OCI-LY1 (cell line): ENCODE measurements at regions not wholly inside any gene's neighbourhood (a gene's known extent, or its start where the extent isn't known, plus 50 kb on each side); places are given as distances from the start of the nearest gene placed in this dataset.
"Not testable (repeated sequence)": the region's sequence is repeated elsewhere in the genome, so short reads cannot be mapped to it uniquely, and the experiment has no call there.

Experiments used
- H2AFZ ChIP-seq: fragments of 200-600 bp; sonication (generic), shearing (Covaris generic); 2 replicates; pipeline ENCODE4 v1.6.0; 2014; ENCODE audit warnings: antibody characterized with exemption, mild to moderate bottlenecking, low read length
- H3F3A ChIP-seq: fragments of 200-600 bp; sonication (generic), shearing (Covaris generic); 2 replicates; pipeline ENCODE4 v1.6.0; 2014; ENCODE audit warnings: mild to moderate bottlenecking, antibody characterized with exemption, low read length, moderate library complexity; ENCODE audit not compliant: insufficient read depth
- H3K27ac ChIP-seq: fragments of 200-600 bp; sonication (generic); 2 replicates; pipeline ENCODE4 v1.5.1; 2014; ENCODE audit warnings: low read length, mixed run types, mild to moderate bottlenecking, low read depth; ENCODE audit not compliant: poor library complexity, severe bottlenecking
- H3K27me3 ChIP-seq: fragments of 200-600 bp; sonication (generic); 2 replicates; pipeline ENCODE4 v1.6.0; 2014; ENCODE audit warnings: antibody characterized with exemption, mild to moderate bottlenecking, low read length, moderate library complexity; ENCODE audit not compliant: insufficient read depth
- H3K36me3 ChIP-seq: fragments of 200-600 bp; sonication (generic); 2 replicates; pipeline ENCODE4 v1.6.1; 2014; ENCODE audit warnings: mild to moderate bottlenecking, antibody characterized with exemption, low read length, moderate library complexity, mixed read lengths; ENCODE audit not compliant: insufficient read depth
- H3K4me1 ChIP-seq: fragments of 200-600 bp; sonication (generic); 2 replicates; pipeline ENCODE4 v1.5.1; 2014; ENCODE audit warnings: mild to moderate bottlenecking, low read length, moderate library complexity; ENCODE audit not compliant: insufficient read depth, severe bottlenecking
- H3K4me2 ChIP-seq: fragments of 200-600 bp; sonication (generic), shearing (Covaris generic); 2 replicates; pipeline ENCODE4 v1.6.1; 2014; ENCODE audit warnings: low read length
- H3K4me3 ChIP-seq: fragments of 200-600 bp; sonication (generic); 2 replicates; pipeline ENCODE4 v1.5.1; 2014; ENCODE audit warnings: low read length, low read depth, mild to moderate bottlenecking, mixed read lengths; ENCODE audit not compliant: poor library complexity, severe bottlenecking
- H3K79me2 ChIP-seq: fragments of 200-600 bp; shearing (Covaris generic); 2 replicates; pipeline ENCODE4 v1.6.1; 2016; ENCODE audit warnings: mixed run types, low read length, mixed read lengths; ENCODE audit not compliant: insufficient read depth
- H3K9ac ChIP-seq: fragments of 200-600 bp; sonication (generic), shearing (Covaris generic); 2 replicates; pipeline ENCODE4 v1.6.1; 2014; ENCODE audit warnings: mild to moderate bottlenecking, low read length, mixed read lengths
- H3K9me2 ChIP-seq: fragments of 200-600 bp; sonication (generic), shearing (Covaris generic); 2 replicates; pipeline ENCODE4 v1.6.1; 2014; ENCODE audit warnings: low read depth, mild to moderate bottlenecking, low read length, mixed read lengths
- H3K9me3 ChIP-seq: fragments of 200-600 bp; shearing (Covaris generic); 2 replicates; pipeline ENCODE4 v1.6.1; 2014; ENCODE audit warnings: low read length, mixed read lengths
- H4K20me1 ChIP-seq: fragments of 200-600 bp; sonication (generic), shearing (Covaris generic); 2 replicates; pipeline ENCODE4 v1.6.0; 2016; ENCODE audit warnings: mild to moderate bottlenecking, low read length; ENCODE audit not compliant: insufficient read depth
- EZH2 ChIP-seq: fragments of 200-600 bp; sonication (generic), shearing (Covaris generic); IDR thresholded peaks from 2 replicates; pipeline ENCODE4 v1.8.0; 2017; ENCODE audit warnings: borderline replicate concordance, mixed run types, mild to moderate bottlenecking, antibody characterized with exemption, low read length, moderate library complexity, mixed read lengths
- TF ChIP-seq, protein P1 (sequence below): fragments of 200-600 bp; sonication (generic), shearing (Covaris generic); IDR thresholded peaks from 2 replicates; pipeline ENCODE4 v1.5.1; 2017; ENCODE audit warnings: mild to moderate bottlenecking, antibody characterized with exemption, low read length, moderate library complexity, mixed read lengths

DNA sequence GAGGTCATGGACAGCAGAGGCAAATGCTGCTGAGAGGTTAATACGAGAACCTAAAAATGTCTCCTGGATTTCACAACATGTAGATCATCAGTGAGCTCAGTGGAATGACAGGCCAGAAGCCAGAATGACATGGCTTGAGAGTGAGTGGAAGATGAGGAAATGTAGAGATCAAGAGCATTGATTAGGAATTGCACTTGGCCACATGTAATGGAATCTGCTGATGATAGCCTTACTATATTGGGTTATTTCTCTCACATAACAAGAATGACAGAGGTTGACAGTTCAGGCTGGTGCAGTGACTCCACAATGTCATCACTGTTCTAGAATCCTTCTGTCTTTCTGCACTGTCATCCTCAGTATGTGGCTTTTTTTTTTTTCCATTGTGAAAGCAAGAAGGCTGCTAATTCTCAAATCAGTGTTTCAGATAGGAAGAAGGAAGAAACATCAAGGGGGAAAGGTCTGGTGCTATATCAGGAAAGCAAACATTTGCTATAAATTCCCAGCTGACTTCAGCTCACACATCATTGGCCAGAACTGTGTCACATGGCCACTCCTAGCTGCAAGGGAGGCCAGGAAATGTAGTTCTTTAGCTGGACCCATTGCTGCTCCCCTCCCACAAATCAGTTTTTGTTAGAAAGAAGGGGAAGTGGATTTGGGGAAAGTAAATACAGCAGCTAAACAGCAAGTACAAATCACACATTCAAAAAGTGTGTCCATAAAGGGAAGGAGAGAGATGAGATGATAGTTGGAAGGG lies 127.2 kb downstream of the FAM161A start:
- no peaks in the 10 kb centered on the region for H3K9me2 ChIP-seq
- no peak overlapping the region for H3K4me3 ChIP-seq
- H3K79me2 ChIP-seq, result no peaks in the 10 kb centered on the region
- no peak for TF ChIP-seq EZH2
- TF ChIP-seq, protein P1, sequence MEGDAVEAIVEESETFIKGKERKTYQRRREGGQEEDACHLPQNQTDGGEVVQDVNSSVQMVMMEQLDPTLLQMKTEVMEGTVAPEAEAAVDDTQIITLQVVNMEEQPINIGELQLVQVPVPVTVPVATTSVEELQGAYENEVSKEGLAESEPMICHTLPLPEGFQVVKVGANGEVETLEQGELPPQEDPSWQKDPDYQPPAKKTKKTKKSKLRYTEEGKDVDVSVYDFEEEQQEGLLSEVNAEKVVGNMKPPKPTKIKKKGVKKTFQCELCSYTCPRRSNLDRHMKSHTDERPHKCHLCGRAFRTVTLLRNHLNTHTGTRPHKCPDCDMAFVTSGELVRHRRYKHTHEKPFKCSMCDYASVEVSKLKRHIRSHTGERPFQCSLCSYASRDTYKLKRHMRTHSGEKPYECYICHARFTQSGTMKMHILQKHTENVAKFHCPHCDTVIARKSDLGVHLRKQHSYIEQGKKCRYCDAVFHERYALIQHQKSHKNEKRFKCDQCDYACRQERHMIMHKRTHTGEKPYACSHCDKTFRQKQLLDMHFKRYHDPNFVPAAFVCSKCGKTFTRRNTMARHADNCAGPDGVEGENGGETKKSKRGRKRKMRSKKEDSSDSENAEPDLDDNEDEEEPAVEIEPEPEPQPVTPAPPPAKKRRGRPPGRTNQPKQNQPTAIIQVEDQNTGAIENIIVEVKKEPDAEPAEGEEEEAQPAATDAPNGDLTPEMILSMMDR, result no peak
- H3K27ac ChIP-seq, result no peak overlapping the region
- no peaks in the 10 kb centered on the region for H4K20me1 ChIP-seq
- H3K4me2 ChIP-seq, result no peak overlapping the region
- H3K4me1 ChIP-seq, result no peaks in the 10 kb centered on the region
- H3K9ac ChIP-seq, result no peak overlapping the region
- H3K36me3 ChIP-seq, result no peaks in the 10 kb centered on the region
- peaks cover 7% of the 10 kb centered on the region; the same call in 1 of the 2 replicates for H3K27me3 ChIP-seq
- no peaks in the 10 kb centered on the region for H3F3A ChIP-seq
- no peak overlapping the region for H2AFZ ChIP-seq
- H3K9me3 ChIP-seq, result peaks cover 5% of the 10 kb centered on the region; the same call in 1 of the 2 replicates

DNA sequence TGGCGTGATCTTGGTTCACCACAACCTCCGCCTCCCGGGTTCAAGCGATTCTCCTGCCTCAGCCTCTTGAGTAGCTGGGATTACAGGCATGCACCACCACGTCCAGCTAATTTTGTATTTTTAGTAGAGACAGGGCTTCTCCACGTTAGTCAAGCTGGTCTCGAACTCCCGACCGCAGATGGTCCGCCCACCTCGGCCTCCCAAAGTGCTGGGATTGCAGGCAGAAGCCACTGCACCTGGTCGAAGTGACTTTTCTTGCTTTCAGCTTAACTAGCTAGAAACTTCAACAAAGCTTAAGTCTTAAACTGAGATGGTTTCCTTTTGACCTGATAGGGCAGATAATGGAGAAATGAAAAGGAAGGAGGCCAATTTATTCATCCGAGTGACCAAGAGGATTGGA lies 130.5 kb downstream of the FAM161A start:
- not testable (repeated sequence) for H3K4me3 ChIP-seq, H3K9me3 ChIP-seq, H3K27me3 ChIP-seq, H3K9me2 ChIP-seq, H3K9ac ChIP-seq, H3K27ac ChIP-seq, H3K79me2 ChIP-seq, H2AFZ ChIP-seq, H3K4me2 ChIP-seq, H3F3A ChIP-seq, H4K20me1 ChIP-seq, H3K4me1 ChIP-seq, H3K36me3 ChIP-seq

DNA sequence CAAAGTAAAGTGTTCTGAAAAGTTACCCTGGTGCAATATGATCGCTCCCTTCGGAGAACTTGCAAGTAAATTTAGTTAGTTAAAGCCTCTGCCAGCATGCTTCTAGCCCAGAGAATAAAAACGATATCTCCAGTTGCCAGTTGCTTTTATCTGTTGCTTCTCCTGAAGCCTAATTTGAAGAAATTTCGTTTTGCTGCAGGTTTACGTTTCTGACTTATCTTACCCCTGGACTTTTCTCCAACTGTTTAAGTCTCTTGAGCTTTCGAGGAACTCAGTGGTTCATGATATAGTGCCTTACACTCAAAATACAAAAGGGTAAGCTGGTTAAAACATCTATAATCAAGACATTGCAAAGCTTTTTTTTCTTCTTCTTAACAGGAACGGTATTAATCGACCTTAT lies 131.1 kb downstream of the FAM161A start:
- no peak for TF ChIP-seq EZH2
- TF ChIP-seq, protein P1, result no peak
- Histone ChIP-seq H3K9me2 (no peaks in the 10 kb centered on the region), H3K36me3 (no peaks in the 10 kb centered on the region), H4K20me1 (no peaks in the 10 kb centered on the region), H3K27ac (no peak overlapping the region), H3F3A (no peaks in the 10 kb centered on the region), H3K4me2 (no peak overlapping the region), H3K9me3 (peaks cover 5% of the 10 kb centered on the region; the same call in 1 of the 2 replicates), H3K9ac (no peak overlapping the region), H3K4me1 (no peaks in the 10 kb centered on the region), H3K4me3 (no peak overlapping the region), H2AFZ (no peak overlapping the region), H3K79me2 (no peaks in the 10 kb centered on the region), H3K27me3 (no peaks in the 10 kb centered on the region; the same call in 1 of the 2 replicates)

DNA sequence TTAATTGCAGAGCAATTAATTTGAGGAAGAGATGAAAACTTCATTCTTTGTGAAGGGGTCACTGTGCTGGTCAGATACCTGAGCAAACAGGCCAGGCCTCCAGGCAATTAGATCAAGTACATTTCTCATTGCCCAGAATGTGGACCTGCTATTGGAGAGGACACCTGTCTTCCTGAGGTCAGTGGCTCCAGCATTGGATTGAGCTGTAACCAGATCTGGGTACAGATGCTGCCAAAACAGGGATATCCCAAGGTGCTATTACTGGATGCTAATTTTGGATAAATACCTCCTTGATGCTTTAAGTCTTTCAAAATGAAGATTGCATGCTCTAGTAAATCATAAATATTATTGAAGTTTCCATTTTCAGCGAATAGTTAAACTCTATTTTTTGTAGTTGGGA lies 131.5 kb downstream of the FAM161A start:
- Histone ChIP-seq H2AFZ (no peak overlapping the region), H3F3A (no peaks in the 10 kb centered on the region), H3K36me3 (no peaks in the 10 kb centered on the region), H3K9me2 (no peaks in the 10 kb centered on the region), H3K9me3 (peaks cover 5% of the 10 kb centered on the region; the same call in 1 of the 2 replicates), H3K4me3 (no peak overlapping the region), H3K27me3 (no peaks in the 10 kb centered on the region; the same call in 1 of the 2 replicates), H3K27ac (no peak overlapping the region), H3K4me2 (no peak overlapping the region), H3K79me2 (no peaks in the 10 kb centered on the region), H3K4me1 (no peaks in the 10 kb centered on the region), H3K9ac (no peak overlapping the region), H4K20me1 (no peaks in the 10 kb centered on the region)
- no peak for TF ChIP-seq EZH2
- TF ChIP-seq, protein P1, result no peak
